ENCODE measurements at regions not wholly inside any gene's neighbourhood (a gene's known extent, or its start where the extent isn't known, plus 50 kb on each side); places are given as distances from the start of the nearest gene placed in this dataset.

- Mint-ChIP-seq H3K36me3 (ENCODE audit: low read depth) (no peaks in the 10 kb centered on the region), H3K27me3 (ENCODE audit: low read depth) (no peaks in the 10 kb centered on the region), H3K4me3 (no peak overlapping the region), H3K27ac (no peak overlapping the region), H3K9me3 (peaks cover 4% of the 10 kb centered on the region), H3K4me1 (ENCODE audit: low read depth) (no peaks in the 10 kb centered on the region)
- CTCF ChIA-PET = no interaction called here
- DNase-seq = no peak
- intact Hi-C loops (cut with micrococcal nuclease) = no loop called here
Observed at GRCh38 chr9:134214386-134214765, 50.0 kb upstream of the RNU6ATAC start.

- Mint-ChIP-seq H3K27me3 (ENCODE audit: low read depth) (no peaks in the 10 kb centered on the region), H3K9me3 (peaks cover 4% of the 10 kb centered on the region), H3K4me1 (ENCODE audit: low read depth) (no peaks in the 10 kb centered on the region), H3K27ac (no peak overlapping the region), H3K36me3 (ENCODE audit: low read depth) (no peaks in the 10 kb centered on the region), H3K4me3 (no peak overlapping the region)
- CTCF ChIA-PET = no interaction called here
- no peak for DNase-seq
- intact Hi-C loops (cut with micrococcal nuclease) = no loop called here
Observed at GRCh38 chr9:134214766-134215419, 50.5 kb upstream of the RNU6ATAC start.

GRCh38 chr9:134215420-134215698 is 51.0 kb upstream of the RNU6ATAC start:
- Mint-ChIP-seq H3K27ac (no peak overlapping the region), H3K4me1 (ENCODE audit: low read depth) (no peaks in the 10 kb centered on the region), H3K4me3 (no peak overlapping the region), H3K27me3 (ENCODE audit: low read depth) (no peaks in the 10 kb centered on the region), H3K36me3 (ENCODE audit: low read depth) (no peaks in the 10 kb centered on the region), H3K9me3 (peaks cover 4% of the 10 kb centered on the region)
- intact Hi-C loops (cut with micrococcal nuclease) = no loop called here
- CTCF ChIA-PET = no interaction called here
- no peak for DNase-seq

- Mint-ChIP-seq H3K4me3 (no peak overlapping the region), H3K9me3 (peaks cover 4% of the 10 kb centered on the region), H3K27ac (no peak overlapping the region), H3K27me3 (ENCODE audit: low read depth) (no peaks in the 10 kb centered on the region), H3K4me1 (ENCODE audit: low read depth) (no peaks in the 10 kb centered on the region), H3K36me3 (ENCODE audit: low read depth) (no peaks in the 10 kb centered on the region)
- no peak for DNase-seq
- CTCF ChIA-PET = no interaction called here
- intact Hi-C loops (cut with micrococcal nuclease) = no loop called here
Observed at GRCh38 chr9:134215699-134216448, 51.5 kb upstream of the RNU6ATAC start.

- no peaks in the 10 kb centered on the region for H3K4me1 Mint-ChIP-seq (ENCODE audit: low read depth)
- no peaks in the 10 kb centered on the region for H3K27me3 Mint-ChIP-seq (ENCODE audit: low read depth)
- intact Hi-C loops (cut with micrococcal nuclease) = no loop called here
- DNase-seq = no peak
- no peak overlapping the region for H3K27ac Mint-ChIP-seq
- peaks cover 4% of the 10 kb centered on the region for H3K9me3 Mint-ChIP-seq
- no peak overlapping the region for H3K4me3 Mint-ChIP-seq
- CTCF ChIA-PET = interaction anchor here (1.5 kb wide), 1 partner anchor 42 kb away, joined by 3 read pairs; no protein-coding TSS in a partner anchor
- no peaks in the 10 kb centered on the region for H3K36me3 Mint-ChIP-seq (ENCODE audit: low read depth)
Observed at GRCh38 chr9:134216449-134216951, 52.1 kb upstream of the RNU6ATAC start.

- intact Hi-C loops (cut with micrococcal nuclease) = loop anchor here (1.0 kb wide), 1 partner anchor 47 kb away; no protein-coding TSS in a partner anchor
- Mint-ChIP-seq H3K27ac (no peak overlapping the region), H3K4me3 (no peak overlapping the region), H3K4me1 (ENCODE audit: low read depth) (no peaks in the 10 kb centered on the region), H3K36me3 (ENCODE audit: low read depth) (no peaks in the 10 kb centered on the region), H3K9me3 (peaks cover 4% of the 10 kb centered on the region), H3K27me3 (ENCODE audit: low read depth) (no peaks in the 10 kb centered on the region)
- CTCF ChIA-PET = interaction anchor here (1.5 kb wide), 1 partner anchor 42 kb away, joined by 3 read pairs; no protein-coding TSS in a partner anchor
- DNase-seq = no peak
Observed at GRCh38 chr9:134216961-134217360, 52.6 kb upstream of the RNU6ATAC start.

- H3K27me3 Mint-ChIP-seq (ENCODE audit: low read depth) = no peaks in the 10 kb centered on the region
- H3K9me3 Mint-ChIP-seq = peaks cover 4% of the 10 kb centered on the region
- H3K27ac Mint-ChIP-seq = no peak overlapping the region
- no peaks in the 10 kb centered on the region for H3K4me1 Mint-ChIP-seq (ENCODE audit: low read depth)
- H3K36me3 Mint-ChIP-seq (ENCODE audit: low read depth) = no peaks in the 10 kb centered on the region
- H3K4me3 Mint-ChIP-seq = no peak overlapping the region
- CTCF ChIA-PET = interaction anchor here (1.5 kb wide), 1 partner anchor 43 kb away, joined by 3 read pairs; no protein-coding TSS in a partner anchor
- intact Hi-C loops (cut with micrococcal nuclease) = loop anchor here (1.0 kb wide), 1 partner anchor 47 kb away; no protein-coding TSS in a partner anchor
- DNase-seq = peak; percentile 21
Observed at GRCh38 chr9:134217431-134218210, 53.3 kb upstream of the RNU6ATAC start.

- CTCF ChIA-PET = interaction anchor here (1.5 kb wide), 1 partner anchor 44 kb away, joined by 3 read pairs; no protein-coding TSS in a partner anchor
- Mint-ChIP-seq H3K27me3 (ENCODE audit: low read depth) (no peaks in the 10 kb centered on the region), H3K4me1 (ENCODE audit: low read depth) (no peaks in the 10 kb centered on the region), H3K27ac (no peak overlapping the region), H3K36me3 (ENCODE audit: low read depth) (no peaks in the 10 kb centered on the region), H3K9me3 (no peaks in the 10 kb centered on the region), H3K4me3 (no peak overlapping the region)
- DNase-seq = no peak
- intact Hi-C loops (cut with micrococcal nuclease) = no loop called here
Observed at GRCh38 chr9:134218230-134218629, 53.9 kb upstream of the RNU6ATAC start.

- Mint-ChIP-seq H3K4me3 (no peak overlapping the region), H3K9me3 (no peaks in the 10 kb centered on the region), H3K27ac (no peak overlapping the region), H3K27me3 (ENCODE audit: low read depth) (no peaks in the 10 kb centered on the region), H3K4me1 (ENCODE audit: low read depth) (no peaks in the 10 kb centered on the region), H3K36me3 (ENCODE audit: low read depth) (no peaks in the 10 kb centered on the region)
- intact Hi-C loops (cut with micrococcal nuclease) = no loop called here
- CTCF ChIA-PET = no interaction called here
- DNase-seq = no peak
Observed at GRCh38 chr9:134219646-134220060, 55.3 kb upstream of the RNU6ATAC start.

- H3K9me3 Mint-ChIP-seq = no peaks in the 10 kb centered on the region
- CTCF ChIA-PET = no interaction called here
- H3K27ac Mint-ChIP-seq = no peak overlapping the region
- no peaks in the 10 kb centered on the region for H3K36me3 Mint-ChIP-seq (ENCODE audit: low read depth)
- no peaks in the 10 kb centered on the region for H3K4me1 Mint-ChIP-seq (ENCODE audit: low read depth)
- no peak for DNase-seq
- H3K27me3 Mint-ChIP-seq (ENCODE audit: low read depth) = no peaks in the 10 kb centered on the region
- intact Hi-C loops (cut with micrococcal nuclease) = no loop called here
- H3K4me3 Mint-ChIP-seq = no peak overlapping the region
Observed at GRCh38 chr9:134220311-134220710, 55.9 kb upstream of the RNU6ATAC start.

GRCh38 chr9:134221273-134222017 is 57.1 kb upstream of the RNU6ATAC start:
- no peaks in the 10 kb centered on the region for H3K9me3 Mint-ChIP-seq
- CTCF ChIA-PET = no interaction called here

GRCh38 chr9:134222018-134222573 is 57.7 kb upstream of the RNU6ATAC start:
- DNase-seq = no peak
- intact Hi-C loops (cut with micrococcal nuclease) = no loop called here
- no peak overlapping the region for H3K27ac Mint-ChIP-seq
- H3K4me3 Mint-ChIP-seq = no peak overlapping the region
- no peaks in the 10 kb centered on the region for H3K9me3 Mint-ChIP-seq
- H3K36me3 Mint-ChIP-seq (ENCODE audit: low read depth) = no peaks in the 10 kb centered on the region
- CTCF ChIA-PET = no interaction called here
- H3K27me3 Mint-ChIP-seq (ENCODE audit: low read depth) = no peaks in the 10 kb centered on the region
- H3K4me1 Mint-ChIP-seq (ENCODE audit: low read depth) = no peaks in the 10 kb centered on the region

More at GRCh38 chr9:134221273-134222017, 57.1 kb upstream of the RNU6ATAC start:
- H3K4me3 Mint-ChIP-seq = no peak overlapping the region
- H3K27ac Mint-ChIP-seq = no peak overlapping the region
- H3K27me3 Mint-ChIP-seq (ENCODE audit: low read depth) = no peaks in the 10 kb centered on the region
- intact Hi-C loops (cut with micrococcal nuclease) = no loop called here
- no peaks in the 10 kb centered on the region for H3K36me3 Mint-ChIP-seq (ENCODE audit: low read depth)
- DNase-seq = no peak
- no peaks in the 10 kb centered on the region for H3K4me1 Mint-ChIP-seq (ENCODE audit: low read depth)
